ENCODE measurements at regions not wholly inside any gene's neighbourhood (a gene's known extent, or its start where the extent isn't known, plus 50 kb on each side); places are given as distances from the start of the nearest gene placed in this dataset.
A peak's percentile ranks its signal among the peaks of the same experiment; 100 is the strongest.

- Histone ChIP-seq H3K4me1 (peaks cover 10 to 17% (median 11%) of the 10 kb centered on the region in 3 donors), H3K27ac (no peak overlapping the region), H3K9me3 (no peaks in the 10 kb centered on the region), H3K27me3 (no peaks in the 10 kb centered on the region), H3K4me3 (no peak overlapping the region), H3K36me3 (no peaks in the 10 kb centered on the region)
- DNase-seq (no peak), ATAC-seq (no peak), FAIRE-seq (no peak)
- 88 to 100% methylated on average over 2 of the region's 2 CpGs for WGBS, 2 donors
- intact Hi-C loops (cut with DNase I): no loop called here
- TF ChIP-seq CTCF (IDR thresholded peaks at IDR 0.05): no peak
Measured at GRCh38 chr5:124065508-124065907, 553.5 kb downstream of the CSNK1G3 start.

- intact Hi-C loops (cut with DNase I): no loop called here
- H3K36me3 ChIP-seq: no peaks in the 10 kb centered on the region
- H3K4me3 ChIP-seq: no peak overlapping the region
- ATAC-seq (no peak), DNase-seq (no peak), FAIRE-seq (no peak)
- TF ChIP-seq CTCF (IDR thresholded peaks at IDR 0.05): no peak
- H3K9me3 ChIP-seq: no peaks in the 10 kb centered on the region
- 88 to 94% methylated on average over 1 of the region's 1 CpG for WGBS, 2 donors
- H3K27ac ChIP-seq: no peak overlapping the region
- no peaks in the 10 kb centered on the region for H3K27me3 ChIP-seq
- peaks cover 12 to 22% (median 16%) of the 10 kb centered on the region in 3 donors for H3K4me1 ChIP-seq
Measured at GRCh38 chr5:124064956-124065355, 553.0 kb downstream of the CSNK1G3 start.

GRCh38 chr5:124061663-124062062 lies 549.7 kb downstream of the CSNK1G3 start:
- no peak for FAIRE-seq
- no peaks in the 10 kb centered on the region for H3K36me3 ChIP-seq
- no peak overlapping the region for H3K27ac ChIP-seq
- H3K4me1 ChIP-seq: peaks cover 21 to 34% (median 32%) of the 10 kb centered on the region in 3 donors
- WGBS, 2 donors: 18 to 39% methylated on average over 1 of the region's 1 CpG
- no peaks in the 10 kb centered on the region for H3K9me3 ChIP-seq
- peak in 4 of 6 donors; percentile 45 to 78 (median 58) for DNase-seq
- H3K27me3 ChIP-seq: no peaks in the 10 kb centered on the region
- H3K4me3 ChIP-seq: no peak overlapping the region
- intact Hi-C loops (cut with DNase I): no loop called here
- peak; percentile 48 to 70 (median 59) for ATAC-seq
- TF ChIP-seq CTCF (IDR thresholded peaks at IDR 0.05): no peak

GRCh38 chr5:124061068-124061430 lies 549.1 kb downstream of the CSNK1G3 start:
- Histone ChIP-seq H3K27ac (peak overlapping the region in 1 of 4 donors; percentile 31), H3K4me3 (no peak overlapping the region), H3K36me3 (no peaks in the 10 kb centered on the region), H3K9me3 (no peaks in the 10 kb centered on the region), H3K4me1 (peaks cover 21 to 34% (median 34%) of the 10 kb centered on the region in 3 donors), H3K27me3 (no peaks in the 10 kb centered on the region)
- FAIRE-seq (no peak), ATAC-seq (peak in 2 of 4 donors; percentile 15 to 25), DNase-seq (no peak)
- no peak for TF ChIP-seq CTCF (IDR thresholded peaks at IDR 0.05)
- WGBS, 2 donors: 34 to 43% methylated on average over 4 of the region's 4 CpGs
- intact Hi-C loops (cut with DNase I): no loop called here

GRCh38 chr5:124060413-124061067 lies 548.6 kb downstream of the CSNK1G3 start:
- Histone ChIP-seq H3K9me3 (no peaks in the 10 kb centered on the region), H3K36me3 (no peaks in the 10 kb centered on the region), H3K27me3 (no peaks in the 10 kb centered on the region), H3K27ac (peak overlapping the region in 1 of 4 donors; percentile 31), H3K4me3 (no peak overlapping the region), H3K4me1 (peaks cover 21 to 34% (median 34%) of the 10 kb centered on the region in 3 donors)
- intact Hi-C loops (cut with DNase I): no loop called here
- FAIRE-seq (no peak), ATAC-seq (peak; percentile 41 to 67 (median 58)), DNase-seq (peak in 3 of 6 donors; percentile 23 to 25 (median 24))
- TF ChIP-seq CTCF (IDR thresholded peaks at IDR 0.05): no peak
- 14 to 20% methylated on average over 5 of the region's 5 CpGs for WGBS, 2 donors
